ENCODE measurements at regions not wholly inside any gene's neighbourhood (a gene's known extent, or its start where the extent isn't known, plus 50 kb on each side); places are given as distances from the start of the nearest gene placed in this dataset.

GRCh38 chr11:20256925-20257324 lies 96.7 kb upstream of the DBX1 start:
- H3K36me3 ChIP-seq (ENCODE audit: low read length), result no peaks in the 10 kb centered on the region
- no peak overlapping the region for H3K27ac ChIP-seq (ENCODE audit: low read depth, low read length)

GRCh38 chr11:20253796-20254195 lies 93.5 kb upstream of the DBX1 start:
- no peaks in the 10 kb centered on the region for H3K9me3 ChIP-seq (ENCODE audit: insufficient read depth, low read length)
- H3K4me2 ChIP-seq (ENCODE audit: low read depth, low read length, poor library complexity, severe bottlenecking), result no peak overlapping the region
- no peak overlapping the region for H3K9ac ChIP-seq (ENCODE audit: low read length)
- no peak for TF ChIP-seq EZH2phosphoT487 (conservative IDR thresholded peaks at IDR 0.05; ENCODE audit: low read length)
- TF ChIP-seq CTCF (IDR thresholded peaks at IDR 0.05; ENCODE audit: insufficient read depth, low read length, poor library complexity, severe bottlenecking), result no peak
- H3K4me3 ChIP-seq (ENCODE audit: insufficient read depth, low read length, poor library complexity, severe bottlenecking), result no peak overlapping the region
- no peaks in the 10 kb centered on the region for H3F3A ChIP-seq (ENCODE audit: insufficient read depth)
- no peaks in the 10 kb centered on the region for H3K79me2 ChIP-seq (ENCODE audit: insufficient read depth, low read length)
- no peak overlapping the region for H3K27ac ChIP-seq (ENCODE audit: low read depth, low read length)
- H3K9me2 ChIP-seq (replicated peaks; ENCODE audit: insufficient read depth, low read length), result no peaks in the 10 kb centered on the region
- no peaks in the 10 kb centered on the region for H3K36me3 ChIP-seq (ENCODE audit: low read length)
- no peaks in the 10 kb centered on the region for H3K27me3 ChIP-seq (ENCODE audit: low read length)
- no peak overlapping the region for H2AFZ ChIP-seq (ENCODE audit: low read depth, low read length, severe bottlenecking)
- no peaks in the 10 kb centered on the region for H4K20me1 ChIP-seq (ENCODE audit: low read depth, low read length)

More at GRCh38 chr11:20256925-20257324, 96.7 kb upstream of the DBX1 start:
- Histone ChIP-seq H3K27me3 (ENCODE audit: low read length) (no peaks in the 10 kb centered on the region), H3K79me2 (ENCODE audit: insufficient read depth, low read length) (no peaks in the 10 kb centered on the region), H4K20me1 (ENCODE audit: low read depth, low read length) (no peaks in the 10 kb centered on the region), H3K9ac (ENCODE audit: low read length) (no peak overlapping the region), H3K4me2 (ENCODE audit: low read depth, low read length, poor library complexity, severe bottlenecking) (no peak overlapping the region), H3K9me3 (ENCODE audit: insufficient read depth, low read length) (no peaks in the 10 kb centered on the region), H2AFZ (ENCODE audit: low read depth, low read length, severe bottlenecking) (no peak overlapping the region), H3K4me3 (ENCODE audit: insufficient read depth, low read length, poor library complexity, severe bottlenecking) (no peak overlapping the region), H3K9me2 (replicated peaks; ENCODE audit: insufficient read depth, low read length) (no peaks in the 10 kb centered on the region), H3F3A (ENCODE audit: insufficient read depth) (no peaks in the 10 kb centered on the region)
- TF ChIP-seq EZH2phosphoT487 (conservative IDR thresholded peaks at IDR 0.05; ENCODE audit: low read length) (no peak), CTCF (IDR thresholded peaks at IDR 0.05; ENCODE audit: insufficient read depth, low read length, poor library complexity, severe bottlenecking) (no peak)

GRCh38 chr11:20251496-20251895 lies 91.2 kb upstream of the DBX1 start:
- H3F3A ChIP-seq (ENCODE audit: insufficient read depth), result no peaks in the 10 kb centered on the region
- no peaks in the 10 kb centered on the region for H3K79me2 ChIP-seq (ENCODE audit: insufficient read depth, low read length)
- H4K20me1 ChIP-seq (ENCODE audit: low read depth, low read length), result no peaks in the 10 kb centered on the region
- H3K9ac ChIP-seq (ENCODE audit: low read length), result no peak overlapping the region
- H3K9me2 ChIP-seq (replicated peaks; ENCODE audit: insufficient read depth, low read length), result no peaks in the 10 kb centered on the region
- H3K9me3 ChIP-seq (ENCODE audit: insufficient read depth, low read length), result no peaks in the 10 kb centered on the region
- H3K36me3 ChIP-seq (ENCODE audit: low read length), result no peaks in the 10 kb centered on the region
- H3K4me2 ChIP-seq (ENCODE audit: low read depth, low read length, poor library complexity, severe bottlenecking), result no peak overlapping the region
- no peak overlapping the region for H3K27ac ChIP-seq (ENCODE audit: low read depth, low read length)
- H2AFZ ChIP-seq (ENCODE audit: low read depth, low read length, severe bottlenecking), result no peak overlapping the region
- no peak overlapping the region for H3K4me3 ChIP-seq (ENCODE audit: insufficient read depth, low read length, poor library complexity, severe bottlenecking)
- H3K27me3 ChIP-seq (ENCODE audit: low read length), result no peaks in the 10 kb centered on the region
- TF ChIP-seq CTCF (IDR thresholded peaks at IDR 0.05; ENCODE audit: insufficient read depth, low read length, poor library complexity, severe bottlenecking) (no peak), EZH2phosphoT487 (conservative IDR thresholded peaks at IDR 0.05; ENCODE audit: low read length) (no peak)
